HEK293 (cell line): ENCODE measurements at regions not wholly inside any gene's neighbourhood (a gene's known extent, or its start where the extent isn't known, plus 50 kb on each side); places are given as distances from the start of the nearest gene placed in this dataset.

Source experiments
- CTCF ChIA-PET: fragments of 350-600 bp; formaldehyde crosslinking; extraction: SDS; loops from one replicate; lab custom pipeline; 2021; ENCODE audit warnings: antibody characterized with exemption; lab: Yijun Ruan, JAX
- POLR2A ChIA-PET: fragments of 300-600 bp; formaldehyde crosslinking; extraction: SDS; loops from one replicate; lab custom pipeline; 2020; ENCODE audit warnings: antibody characterized with exemption, inconsistent platforms; lab: Yijun Ruan, JAX
- H3K27ac ChIP-seq: fragments of 200-500 bp; sonication (Bioruptor generic); 2 replicates; pipeline ENCODE4 v1.5.1; 2014; ENCODE audit warnings: low read depth, low read length, control low read depth, inconsistent platforms; ENCODE audit errors: extremely low read depth
- H3K36me3 ChIP-seq, 2 experiments: fragments of 200-500 bp in 1 of 2; sonication (Bioruptor generic) in 1 of 2; 1 replicate in 1 of 2; 2 replicates in 1 of 2; pipeline ENCODE4 v1.5.1; 2014 to 2017; ENCODE audit warnings: inconsistent platforms in 2 of 2, low read length in 2 of 2; ENCODE audit not compliant: control insufficient read depth in 2 of 2, insufficient read depth in 1 of 2
- H3K4me1 ChIP-seq: fragments of 200-500 bp; sonication (Bioruptor generic); 2 replicates; pipeline ENCODE4 v1.5.1; 2014; ENCODE audit warnings: mild to moderate bottlenecking, low read length, inconsistent platforms; ENCODE audit not compliant: control insufficient read depth, insufficient read depth
- H3K4me3 ChIP-seq: 2 replicates; pipeline ENCODE4 v1.5.1; 2011; ENCODE audit warnings: low read depth, mild to moderate bottlenecking, control low read depth, low read length, moderate library complexity
- H3K9me3 ChIP-seq: fragments of 200-500 bp; sonication (Bioruptor generic); 2 replicates; pipeline ENCODE4 v1.5.1; 2014; ENCODE audit warnings: low read depth, low read length, inconsistent platforms; ENCODE audit not compliant: control insufficient read depth, insufficient read depth
- SP7 ChIP-seq: fragments of 450-650 bp; formaldehyde crosslinking; IDR thresholded peaks from 2 replicates; pipeline ENCODE4 v1.5.1; 2016; ENCODE audit warnings: missing biosample characterization, missing genetic modification characterization
- ZFP41 ChIP-seq: fragments of 450-650 bp; formaldehyde crosslinking; IDR thresholded peaks from 2 replicates; pipeline ENCODE4 v1.5.1; 2016; ENCODE audit warnings: missing biosample characterization, missing genetic modification characterization, borderline replicate concordance
- ZIC2 ChIP-seq: fragments of 450-650 bp; formaldehyde crosslinking; IDR thresholded peaks from 2 replicates; pipeline ENCODE4 v1.5.1; 2016; ENCODE audit warnings: missing biosample characterization, missing genetic modification characterization
- ZNF132 ChIP-seq: fragments of 450-650 bp; formaldehyde crosslinking; IDR thresholded peaks from 2 replicates; pipeline ENCODE4 v1.5.1; 2017; ENCODE audit warnings: missing biosample characterization, missing genetic modification characterization, borderline replicate concordance
- ZNF221 ChIP-seq: fragments of 450-650 bp; formaldehyde crosslinking; IDR thresholded peaks from 2 replicates; pipeline ENCODE4 v1.5.1; 2017; ENCODE audit warnings: missing biosample characterization, missing genetic modification characterization, borderline replicate concordance
- ZNF501 ChIP-seq: fragments of 450-650 bp; formaldehyde crosslinking; IDR thresholded peaks from 2 replicates; pipeline ENCODE4 v1.5.1; 2016; ENCODE audit warnings: missing biosample characterization, missing genetic modification characterization
- ZNF514 ChIP-seq: fragments of 450-650 bp; formaldehyde crosslinking; IDR thresholded peaks from 2 replicates; pipeline ENCODE4 v1.5.1; 2016; ENCODE audit warnings: missing biosample characterization, missing genetic modification characterization
- ZNF555 ChIP-seq: fragments of 450-650 bp; formaldehyde crosslinking; conservative IDR thresholded peaks from 2 replicates; pipeline ENCODE4 v1.5.1; 2017; ENCODE audit warnings: missing biosample characterization, mild to moderate bottlenecking, missing genetic modification characterization, inconsistent platforms
- ZNF623 ChIP-seq: fragments of 450-650 bp; formaldehyde crosslinking; IDR thresholded peaks from 2 replicates; pipeline ENCODE4 v1.5.1; 2016; ENCODE audit warnings: missing biosample characterization, missing genetic modification characterization
- ZNF624 ChIP-seq: fragments of 450-650 bp; formaldehyde crosslinking; IDR thresholded peaks from 2 replicates; pipeline ENCODE4 v1.5.1; 2017; ENCODE audit warnings: missing biosample characterization, missing genetic modification characterization
- ZNF629 ChIP-seq: fragments of 450-650 bp; formaldehyde crosslinking; IDR thresholded peaks from 2 replicates; pipeline ENCODE4 v1.5.1; 2017; ENCODE audit warnings: missing biosample characterization, missing genetic modification characterization
- ZNF670 ChIP-seq: fragments of 450-650 bp; formaldehyde crosslinking; IDR thresholded peaks from 2 replicates; pipeline ENCODE4 v1.5.1; 2016; ENCODE audit warnings: missing biosample characterization, missing genetic modification characterization, low read depth
- ZNF747 ChIP-seq: fragments of 450-650 bp; formaldehyde crosslinking; IDR thresholded peaks from 2 replicates; pipeline ENCODE4 v1.5.1; 2016; ENCODE audit warnings: missing biosample characterization, missing genetic modification characterization
- TF ChIP-seq, protein P1 (sequence below): fragments of 450-650 bp; formaldehyde crosslinking; IDR thresholded peaks from 2 replicates; pipeline ENCODE4 v1.5.1; 2017; ENCODE audit warnings: missing biosample characterization, missing genetic modification characterization
- TF ChIP-seq, protein P2 (sequence below): fragments of 450-650 bp; formaldehyde crosslinking; IDR thresholded peaks from 2 replicates; pipeline ENCODE4 v1.5.1; 2017; ENCODE audit warnings: missing biosample characterization, missing genetic modification characterization
- TF ChIP-seq, protein P3 (sequence below): fragments of 450-650 bp; formaldehyde crosslinking; IDR thresholded peaks from 2 replicates; pipeline ENCODE4 v1.5.1; 2016; ENCODE audit warnings: missing biosample characterization, missing genetic modification characterization
- TF ChIP-seq, protein P4 (sequence below): fragments of 450-650 bp; formaldehyde crosslinking; IDR thresholded peaks from 2 replicates; pipeline ENCODE4 v1.5.1; 2016; ENCODE audit warnings: missing biosample characterization, missing genetic modification characterization
- TF ChIP-seq, protein P5 (sequence below): fragments of 450-650 bp; formaldehyde crosslinking; IDR thresholded peaks from 2 replicates; pipeline ENCODE4 v1.5.1; 2016; ENCODE audit warnings: missing biosample characterization, missing genetic modification characterization
- TF ChIP-seq, protein P6 (sequence below): fragments of 450-650 bp; formaldehyde crosslinking; IDR thresholded peaks from 2 replicates; pipeline ENCODE4 v1.5.1; 2017; ENCODE audit warnings: missing biosample characterization, missing genetic modification characterization

DNA sequence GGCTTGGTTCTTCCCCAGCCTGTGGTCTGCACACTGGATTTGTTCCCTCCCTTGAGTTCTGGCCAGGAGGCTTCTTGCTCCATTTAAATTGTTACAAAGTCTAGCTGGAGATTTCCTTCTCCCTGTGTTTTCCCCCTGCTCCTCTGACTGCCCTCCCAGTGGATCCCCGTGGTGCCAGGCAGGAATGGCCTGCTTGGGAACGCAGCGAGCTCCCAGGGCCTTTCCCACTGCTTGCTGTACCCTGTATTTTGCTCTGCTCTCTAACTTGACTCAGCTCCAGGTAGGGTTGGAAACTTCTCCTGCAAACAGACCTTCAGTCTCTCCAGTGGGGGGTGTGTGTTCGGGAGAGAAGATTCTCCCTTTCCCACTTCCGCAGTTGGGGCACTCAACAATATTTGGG lies 349.2 kb upstream of the FBXO33 start:
- H3K4me3 ChIP-seq = no peak overlapping the region
- TF ChIP-seq ZNF624 (tag by site-specific recombination) = no peak
- H3K36me3 ChIP-seq = no peaks in the 10 kb centered on the region
- no peaks in the 10 kb centered on the region for H3K4me1 ChIP-seq
- ChIA-PET CTCF (no interaction called here), POLR2A (no interaction called here)
- H3K27ac ChIP-seq = no peak overlapping the region
- H3K9me3 ChIP-seq = no peaks in the 10 kb centered on the region

DNA sequence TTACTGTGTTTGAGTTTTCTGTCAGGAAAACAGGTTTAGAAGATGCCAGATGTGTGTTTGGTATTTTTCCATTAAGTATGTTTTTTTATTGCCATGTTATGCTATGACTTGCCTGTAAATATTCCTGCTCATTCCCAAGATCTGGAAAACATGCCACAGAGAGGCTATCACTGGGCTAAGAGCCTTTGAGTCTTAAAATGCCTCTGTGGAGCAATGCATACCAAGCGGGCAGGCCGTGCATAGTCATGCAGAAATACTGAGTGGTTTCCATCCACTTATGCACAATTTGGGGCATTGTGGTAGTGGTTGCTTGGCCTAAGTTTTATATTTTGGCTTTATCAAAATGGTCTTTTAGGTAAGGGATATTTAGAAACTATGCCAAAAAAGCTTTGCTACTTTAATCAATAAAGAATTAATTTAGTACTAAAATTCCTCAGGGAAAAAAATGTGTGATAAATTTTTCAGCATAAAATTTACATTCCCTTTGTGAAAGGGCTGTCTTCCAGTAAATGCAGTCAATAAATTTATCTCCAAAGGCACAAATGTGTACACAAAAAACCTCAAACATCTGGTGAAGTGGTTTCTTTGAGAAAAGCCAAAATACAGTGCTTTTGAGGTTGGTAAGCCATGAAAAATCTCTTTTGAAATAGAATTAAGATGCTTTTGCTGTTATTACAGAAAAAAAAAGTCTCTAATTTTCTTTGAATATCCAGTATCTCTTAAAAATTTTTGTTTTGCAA lies 341.3 kb upstream of the FBXO33 start:
- Histone ChIP-seq H3K4me1 (no peaks in the 10 kb centered on the region), H3K9me3 (no peaks in the 10 kb centered on the region), H3K4me3 (no peak overlapping the region), H3K27ac (no peak overlapping the region), H3K36me3 (no peaks in the 10 kb centered on the region)
- TF ChIP-seq, protein P1, sequence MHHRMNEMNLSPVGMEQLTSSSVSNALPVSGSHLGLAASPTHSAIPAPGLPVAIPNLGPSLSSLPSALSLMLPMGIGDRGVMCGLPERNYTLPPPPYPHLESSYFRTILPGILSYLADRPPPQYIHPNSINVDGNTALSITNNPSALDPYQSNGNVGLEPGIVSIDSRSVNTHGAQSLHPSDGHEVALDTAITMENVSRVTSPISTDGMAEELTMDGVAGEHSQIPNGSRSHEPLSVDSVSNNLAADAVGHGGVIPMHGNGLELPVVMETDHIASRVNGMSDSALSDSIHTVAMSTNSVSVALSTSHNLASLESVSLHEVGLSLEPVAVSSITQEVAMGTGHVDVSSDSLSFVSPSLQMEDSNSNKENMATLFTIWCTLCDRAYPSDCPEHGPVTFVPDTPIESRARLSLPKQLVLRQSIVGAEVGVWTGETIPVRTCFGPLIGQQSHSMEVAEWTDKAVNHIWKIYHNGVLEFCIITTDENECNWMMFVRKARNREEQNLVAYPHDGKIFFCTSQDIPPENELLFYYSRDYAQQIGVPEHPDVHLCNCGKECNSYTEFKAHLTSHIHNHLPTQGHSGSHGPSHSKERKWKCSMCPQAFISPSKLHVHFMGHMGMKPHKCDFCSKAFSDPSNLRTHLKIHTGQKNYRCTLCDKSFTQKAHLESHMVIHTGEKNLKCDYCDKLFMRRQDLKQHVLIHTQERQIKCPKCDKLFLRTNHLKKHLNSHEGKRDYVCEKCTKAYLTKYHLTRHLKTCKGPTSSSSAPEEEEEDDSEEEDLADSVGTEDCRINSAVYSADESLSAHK (tag by site-specific recombination) = no peak
- TF ChIP-seq, protein P2, sequence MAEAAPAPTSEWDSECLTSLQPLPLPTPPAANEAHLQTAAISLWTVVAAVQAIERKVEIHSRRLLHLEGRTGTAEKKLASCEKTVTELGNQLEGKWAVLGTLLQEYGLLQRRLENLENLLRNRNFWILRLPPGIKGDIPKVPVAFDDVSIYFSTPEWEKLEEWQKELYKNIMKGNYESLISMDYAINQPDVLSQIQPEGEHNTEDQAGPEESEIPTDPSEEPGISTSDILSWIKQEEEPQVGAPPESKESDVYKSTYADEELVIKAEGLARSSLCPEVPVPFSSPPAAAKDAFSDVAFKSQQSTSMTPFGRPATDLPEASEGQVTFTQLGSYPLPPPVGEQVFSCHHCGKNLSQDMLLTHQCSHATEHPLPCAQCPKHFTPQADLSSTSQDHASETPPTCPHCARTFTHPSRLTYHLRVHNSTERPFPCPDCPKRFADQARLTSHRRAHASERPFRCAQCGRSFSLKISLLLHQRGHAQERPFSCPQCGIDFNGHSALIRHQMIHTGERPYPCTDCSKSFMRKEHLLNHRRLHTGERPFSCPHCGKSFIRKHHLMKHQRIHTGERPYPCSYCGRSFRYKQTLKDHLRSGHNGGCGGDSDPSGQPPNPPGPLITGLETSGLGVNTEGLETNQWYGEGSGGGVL (tag by site-specific recombination) = no peak
- TF ChIP-seq, protein P3, sequence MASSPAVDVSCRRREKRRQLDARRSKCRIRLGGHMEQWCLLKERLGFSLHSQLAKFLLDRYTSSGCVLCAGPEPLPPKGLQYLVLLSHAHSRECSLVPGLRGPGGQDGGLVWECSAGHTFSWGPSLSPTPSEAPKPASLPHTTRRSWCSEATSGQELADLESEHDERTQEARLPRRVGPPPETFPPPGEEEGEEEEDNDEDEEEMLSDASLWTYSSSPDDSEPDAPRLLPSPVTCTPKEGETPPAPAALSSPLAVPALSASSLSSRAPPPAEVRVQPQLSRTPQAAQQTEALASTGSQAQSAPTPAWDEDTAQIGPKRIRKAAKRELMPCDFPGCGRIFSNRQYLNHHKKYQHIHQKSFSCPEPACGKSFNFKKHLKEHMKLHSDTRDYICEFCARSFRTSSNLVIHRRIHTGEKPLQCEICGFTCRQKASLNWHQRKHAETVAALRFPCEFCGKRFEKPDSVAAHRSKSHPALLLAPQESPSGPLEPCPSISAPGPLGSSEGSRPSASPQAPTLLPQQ = no peak
- TF ChIP-seq, protein P4, sequence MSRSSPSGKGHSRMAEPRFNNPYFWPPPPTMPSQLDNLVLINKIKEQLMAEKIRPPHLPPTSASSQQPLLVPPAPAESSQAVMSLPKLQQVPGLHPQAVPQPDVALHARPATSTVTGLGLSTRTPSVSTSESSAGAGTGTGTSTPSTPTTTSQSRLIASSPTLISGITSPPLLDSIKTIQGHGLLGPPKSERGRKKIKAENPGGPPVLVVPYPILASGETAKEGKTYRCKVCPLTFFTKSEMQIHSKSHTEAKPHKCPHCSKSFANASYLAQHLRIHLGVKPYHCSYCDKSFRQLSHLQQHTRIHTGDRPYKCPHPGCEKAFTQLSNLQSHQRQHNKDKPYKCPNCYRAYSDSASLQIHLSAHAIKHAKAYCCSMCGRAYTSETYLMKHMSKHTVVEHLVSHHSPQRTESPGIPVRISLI = no peak
- ChIA-PET CTCF (no interaction called here), POLR2A (no interaction called here)

DNA sequence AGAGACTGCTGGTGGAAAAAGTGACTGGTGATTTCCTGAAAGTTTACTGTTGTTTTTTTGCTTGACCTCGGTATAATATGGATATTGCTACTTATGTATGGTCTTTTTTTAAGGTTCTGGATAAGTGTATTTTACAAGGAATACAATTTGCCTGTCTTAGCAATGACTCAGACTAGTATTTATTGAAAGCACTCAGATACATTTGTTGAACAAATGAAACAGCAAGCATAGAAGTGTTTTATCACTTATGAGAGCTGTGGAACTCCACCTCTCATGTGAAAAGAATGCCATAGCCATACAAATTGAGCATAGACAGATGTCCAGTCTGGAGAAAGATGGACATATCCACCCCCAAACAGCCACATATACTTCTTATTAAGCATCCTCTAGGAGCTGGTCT lies 340.4 kb upstream of the FBXO33 start:
- no peaks in the 10 kb centered on the region for H3K4me1 ChIP-seq
- H3K9me3 ChIP-seq = no peaks in the 10 kb centered on the region
- ChIA-PET CTCF (no interaction called here), POLR2A (no interaction called here)
- no peak overlapping the region for H3K27ac ChIP-seq
- H3K4me3 ChIP-seq = no peak overlapping the region
- no peaks in the 10 kb centered on the region for H3K36me3 ChIP-seq
- no peak for TF ChIP-seq ZNF747
- no peak for TF ChIP-seq ZNF629 (tag by site-specific recombination)
- no peak for TF ChIP-seq ZNF623 (tag by site-specific recombination)
- TF ChIP-seq ZNF132 (tag by site-specific recombination) = no peak
- no peak for TF ChIP-seq ZFP41
- TF ChIP-seq ZNF501 (tag by site-specific recombination) = no peak
- no peak for TF ChIP-seq ZNF555
- no peak for TF ChIP-seq SP7 (tag by site-specific recombination)
- TF ChIP-seq, protein P5, sequence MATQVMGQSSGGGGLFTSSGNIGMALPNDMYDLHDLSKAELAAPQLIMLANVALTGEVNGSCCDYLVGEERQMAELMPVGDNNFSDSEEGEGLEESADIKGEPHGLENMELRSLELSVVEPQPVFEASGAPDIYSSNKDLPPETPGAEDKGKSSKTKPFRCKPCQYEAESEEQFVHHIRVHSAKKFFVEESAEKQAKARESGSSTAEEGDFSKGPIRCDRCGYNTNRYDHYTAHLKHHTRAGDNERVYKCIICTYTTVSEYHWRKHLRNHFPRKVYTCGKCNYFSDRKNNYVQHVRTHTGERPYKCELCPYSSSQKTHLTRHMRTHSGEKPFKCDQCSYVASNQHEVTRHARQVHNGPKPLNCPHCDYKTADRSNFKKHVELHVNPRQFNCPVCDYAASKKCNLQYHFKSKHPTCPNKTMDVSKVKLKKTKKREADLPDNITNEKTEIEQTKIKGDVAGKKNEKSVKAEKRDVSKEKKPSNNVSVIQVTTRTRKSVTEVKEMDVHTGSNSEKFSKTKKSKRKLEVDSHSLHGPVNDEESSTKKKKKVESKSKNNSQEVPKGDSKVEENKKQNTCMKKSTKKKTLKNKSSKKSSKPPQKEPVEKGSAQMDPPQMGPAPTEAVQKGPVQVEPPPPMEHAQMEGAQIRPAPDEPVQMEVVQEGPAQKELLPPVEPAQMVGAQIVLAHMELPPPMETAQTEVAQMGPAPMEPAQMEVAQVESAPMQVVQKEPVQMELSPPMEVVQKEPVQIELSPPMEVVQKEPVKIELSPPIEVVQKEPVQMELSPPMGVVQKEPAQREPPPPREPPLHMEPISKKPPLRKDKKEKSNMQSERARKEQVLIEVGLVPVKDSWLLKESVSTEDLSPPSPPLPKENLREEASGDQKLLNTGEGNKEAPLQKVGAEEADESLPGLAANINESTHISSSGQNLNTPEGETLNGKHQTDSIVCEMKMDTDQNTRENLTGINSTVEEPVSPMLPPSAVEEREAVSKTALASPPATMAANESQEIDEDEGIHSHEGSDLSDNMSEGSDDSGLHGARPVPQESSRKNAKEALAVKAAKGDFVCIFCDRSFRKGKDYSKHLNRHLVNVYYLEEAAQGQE = no peak
- no peak for TF ChIP-seq ZNF670
- TF ChIP-seq, protein P6, sequence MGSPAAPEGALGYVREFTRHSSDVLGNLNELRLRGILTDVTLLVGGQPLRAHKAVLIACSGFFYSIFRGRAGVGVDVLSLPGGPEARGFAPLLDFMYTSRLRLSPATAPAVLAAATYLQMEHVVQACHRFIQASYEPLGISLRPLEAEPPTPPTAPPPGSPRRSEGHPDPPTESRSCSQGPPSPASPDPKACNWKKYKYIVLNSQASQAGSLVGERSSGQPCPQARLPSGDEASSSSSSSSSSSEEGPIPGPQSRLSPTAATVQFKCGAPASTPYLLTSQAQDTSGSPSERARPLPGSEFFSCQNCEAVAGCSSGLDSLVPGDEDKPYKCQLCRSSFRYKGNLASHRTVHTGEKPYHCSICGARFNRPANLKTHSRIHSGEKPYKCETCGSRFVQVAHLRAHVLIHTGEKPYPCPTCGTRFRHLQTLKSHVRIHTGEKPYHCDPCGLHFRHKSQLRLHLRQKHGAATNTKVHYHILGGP = no peak
- TF ChIP-seq ZNF221 (tag by site-specific recombination) = no peak
- no peak for TF ChIP-seq ZNF514 (tag by site-specific recombination)
- no peak for TF ChIP-seq ZIC2 (tag by site-specific recombination)
